HCT116 (cell line): ENCODE measurements at regions not wholly inside any gene's neighbourhood (a gene's known extent, or its start where the extent isn't known, plus 50 kb on each side); places are given as distances from the start of the nearest gene placed in this dataset.

Source experiments
- CTCF ChIP-seq, 3 experiments: fragments of 200-600 bp in 1 of 3; sonication (generic) in 1 of 3; IDR thresholded peaks in 2 of 3; conservative IDR thresholded peaks in 1 of 3; 2 replicates each; pipeline ENCODE4 v1.5.1; 2012 to 2017; ENCODE audit warnings: low read depth in 2 of 3, low read length in 2 of 3, antibody characterized with exemption in 1 of 3, borderline replicate concordance in 1 of 3, control low read depth in 1 of 3, mild to moderate bottlenecking in 1 of 3, mixed read lengths in 1 of 3, mixed run types in 1 of 3, moderate library complexity in 1 of 3; ENCODE audit not compliant: insufficient read depth in 1 of 3
- POLR2A ChIP-seq: IDR thresholded peaks from 2 replicates; pipeline ENCODE4 v1.7.0; 2011; ENCODE audit warnings: borderline replicate concordance; ENCODE audit not compliant: insufficient read depth, insufficient read length; ENCODE audit errors: extremely low read depth
- POLR2AphosphoS5 ChIP-seq: IDR thresholded peaks from 2 replicates; pipeline ENCODE4 v1.6.1; 2011; ENCODE audit warnings: mild to moderate bottlenecking, low read depth, low read length, moderate library complexity
- REST ChIP-seq: IDR thresholded peaks from 2 replicates; pipeline ENCODE4 v1.6.1; 2012; ENCODE audit warnings: low read depth
- TCF7L2 ChIP-seq: IDR thresholded peaks from 2 replicates; pipeline ENCODE4 v1.7.0; 2011; ENCODE audit warnings: borderline replicate concordance, inconsistent platforms; ENCODE audit not compliant: insufficient read depth, insufficient read length; ENCODE audit errors: extremely low read depth

GRCh38 chr3:182292591-182292990 is 500.7 kb upstream of the ATP11B start:
- TF ChIP-seq CTCF (IDR thresholded peaks at IDR 0.05 in 2 of 3, conservative IDR thresholded peaks at IDR 0.05 in 1 of 3; ENCODE audit: borderline replicate concordance in 1 of 3, insufficient read depth in 1 of 3, low read depth in 2 of 3, low read length in 2 of 3) (no peak), TCF7L2 (no peak), POLR2AphosphoS5 (no peak), REST (no peak), POLR2A (no peak)
